Ovary (tissue), 3 donors: ENCODE measurements at regions not wholly inside any gene's neighbourhood (a gene's known extent, or its start where the extent isn't known, plus 50 kb on each side); places are given as distances from the start of the nearest gene placed in this dataset.
"Not testable (repeated sequence)": the region's sequence is repeated elsewhere in the genome, so short reads cannot be mapped to it uniquely, and the experiment has no call there.

ENCODE experiments used
- POLR2A ChIP-seq: fragments of 450-650 bp; IDR thresholded peaks from one replicate; pipeline ENCODE4 v1.6.1; 2017; ENCODE audit warnings: antibody characterized with exemption, mild to moderate bottlenecking, moderate library complexity
- TF ChIP-seq, protein P1 (sequence below), 3 donors: fragments of 450-650 bp in 2 of 3; fragments of 200-600 bp in 1 of 3; IDR thresholded peaks; one replicate each; pipeline versions ENCODE4 v1.5.1 to v1.8.0; 2016 to 2022; ENCODE audit warnings: antibody characterized with exemption in 3 of 3, mild to moderate bottlenecking in 1 of 3
- donor health status: DM: no; HTN: no; CAD: no.

DNA sequence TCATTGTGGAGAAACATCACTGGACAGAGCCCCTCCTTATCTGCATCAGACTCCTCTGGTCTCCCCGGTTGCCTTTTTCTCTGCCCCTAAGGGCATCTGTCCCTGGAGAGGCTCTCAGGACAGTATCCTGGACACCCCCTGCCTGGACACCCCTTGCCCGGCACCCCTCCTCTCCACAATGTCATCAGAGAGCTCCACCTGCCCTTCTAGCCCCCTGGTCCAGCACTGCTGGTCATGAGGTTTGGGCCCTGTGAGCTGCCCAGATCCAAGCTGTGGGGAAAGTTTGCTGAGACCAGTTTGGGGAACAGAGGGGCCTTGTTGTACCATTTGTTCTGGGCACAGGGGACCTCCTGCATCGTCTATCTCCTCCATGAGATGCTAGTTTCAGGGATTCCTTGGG, 335.2 kb downstream of the CACNA1B start:
- not testable (repeated sequence) for TF ChIP-seq POLR2A
- TF ChIP-seq, protein P1, sequence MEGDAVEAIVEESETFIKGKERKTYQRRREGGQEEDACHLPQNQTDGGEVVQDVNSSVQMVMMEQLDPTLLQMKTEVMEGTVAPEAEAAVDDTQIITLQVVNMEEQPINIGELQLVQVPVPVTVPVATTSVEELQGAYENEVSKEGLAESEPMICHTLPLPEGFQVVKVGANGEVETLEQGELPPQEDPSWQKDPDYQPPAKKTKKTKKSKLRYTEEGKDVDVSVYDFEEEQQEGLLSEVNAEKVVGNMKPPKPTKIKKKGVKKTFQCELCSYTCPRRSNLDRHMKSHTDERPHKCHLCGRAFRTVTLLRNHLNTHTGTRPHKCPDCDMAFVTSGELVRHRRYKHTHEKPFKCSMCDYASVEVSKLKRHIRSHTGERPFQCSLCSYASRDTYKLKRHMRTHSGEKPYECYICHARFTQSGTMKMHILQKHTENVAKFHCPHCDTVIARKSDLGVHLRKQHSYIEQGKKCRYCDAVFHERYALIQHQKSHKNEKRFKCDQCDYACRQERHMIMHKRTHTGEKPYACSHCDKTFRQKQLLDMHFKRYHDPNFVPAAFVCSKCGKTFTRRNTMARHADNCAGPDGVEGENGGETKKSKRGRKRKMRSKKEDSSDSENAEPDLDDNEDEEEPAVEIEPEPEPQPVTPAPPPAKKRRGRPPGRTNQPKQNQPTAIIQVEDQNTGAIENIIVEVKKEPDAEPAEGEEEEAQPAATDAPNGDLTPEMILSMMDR (IDR thresholded peaks at IDR 0.05), result not testable (repeated sequence)
